ENCODE measurements at regions not wholly inside any gene's neighbourhood (a gene's known extent, or its start where the extent isn't known, plus 50 kb on each side); places are given as distances from the start of the nearest gene placed in this dataset.
"Not testable (repeated sequence)": the region's sequence is repeated elsewhere in the genome, so short reads cannot be mapped to it uniquely, and the experiment has no call there.

- H3K4me1 Mint-ChIP-seq, H3K4me3 Mint-ChIP-seq, H3K27me3 Mint-ChIP-seq, DNase-seq, H3K36me3 Mint-ChIP-seq, H3K27ac Mint-ChIP-seq: not testable (repeated sequence)
- peaks cover 27% of the 10 kb centered on the region for H3K9me3 Mint-ChIP-seq
Measured at GRCh38 chr22:11561744-11562143, 3966.2 kb upstream of the OR11H1 start.

GRCh38 chr22:11568837-11569563 is 3959.0 kb upstream of the OR11H1 start:
- not testable (repeated sequence) for H3K4me3 Mint-ChIP-seq, DNase-seq, H3K27ac Mint-ChIP-seq, H3K27me3 Mint-ChIP-seq, H3K4me1 Mint-ChIP-seq, H3K36me3 Mint-ChIP-seq
- peaks cover 37% of the 10 kb centered on the region for H3K9me3 Mint-ChIP-seq

DNA sequence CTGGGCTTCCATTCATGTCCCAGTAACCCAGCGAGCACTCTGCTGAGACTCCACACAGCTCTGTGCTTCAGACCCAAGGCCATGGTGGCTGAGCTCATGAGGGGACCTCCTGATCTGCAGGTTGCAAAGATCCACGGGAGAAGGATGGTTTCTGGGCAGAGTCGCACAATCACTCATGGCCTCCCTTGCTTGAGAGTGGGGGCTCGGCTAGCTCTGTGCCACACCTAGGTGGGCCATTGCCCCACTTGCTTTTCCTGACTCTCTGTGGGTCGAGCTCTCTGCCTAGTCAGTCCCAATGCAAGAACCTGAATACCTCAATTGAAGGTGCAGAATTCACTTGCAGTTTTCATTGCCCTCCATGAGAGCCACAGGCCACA is 3958.4 kb upstream of the OR11H1 start:
- H3K36me3 Mint-ChIP-seq, H3K27ac Mint-ChIP-seq, H3K4me1 Mint-ChIP-seq, DNase-seq, H3K4me3 Mint-ChIP-seq, H3K27me3 Mint-ChIP-seq: not testable (repeated sequence)
- H3K9me3 Mint-ChIP-seq: peaks cover 40% of the 10 kb centered on the region

GRCh38 chr22:11573154-11573553 is 3954.8 kb upstream of the OR11H1 start:
- not testable (repeated sequence) for H3K27me3 Mint-ChIP-seq, H3K27ac Mint-ChIP-seq, H3K4me1 Mint-ChIP-seq, H3K36me3 Mint-ChIP-seq, H3K4me3 Mint-ChIP-seq, DNase-seq
- peaks cover 48% of the 10 kb centered on the region for H3K9me3 Mint-ChIP-seq

- H3K36me3 Mint-ChIP-seq, H3K27me3 Mint-ChIP-seq, H3K27ac Mint-ChIP-seq, DNase-seq, H3K4me1 Mint-ChIP-seq, H3K4me3 Mint-ChIP-seq: not testable (repeated sequence)
- H3K9me3 Mint-ChIP-seq: peaks cover 51% of the 10 kb centered on the region
Measured at GRCh38 chr22:11574231-11574630, 3953.8 kb upstream of the OR11H1 start.

DNA sequence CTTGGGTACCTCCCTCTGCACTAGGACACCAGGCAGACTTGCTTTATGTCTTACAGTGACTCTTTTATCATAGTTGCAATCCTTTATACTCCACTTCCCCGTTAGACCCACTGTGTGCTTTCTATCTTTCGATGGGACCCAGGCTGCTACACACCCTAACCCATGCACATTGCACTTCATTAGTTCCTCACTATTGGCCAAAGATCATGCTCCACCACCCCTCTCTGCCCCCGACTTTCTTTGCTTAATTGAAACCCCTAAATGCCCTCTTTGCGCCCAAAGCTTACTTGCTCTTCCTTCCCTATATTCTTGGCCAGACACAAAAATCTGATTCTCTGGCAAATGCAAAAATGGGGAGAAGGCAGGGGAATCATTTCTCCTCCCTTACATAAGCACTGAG is 3953.3 kb upstream of the OR11H1 start:
- not testable (repeated sequence) for H3K36me3 Mint-ChIP-seq, H3K4me1 Mint-ChIP-seq
- H3K9me3 Mint-ChIP-seq: peaks cover 51% of the 10 kb centered on the region

GRCh38 chr22:11576740-11577139 is 3951.3 kb upstream of the OR11H1 start:
- DNase-seq, H3K4me3 Mint-ChIP-seq, H3K36me3 Mint-ChIP-seq, H3K27ac Mint-ChIP-seq, H3K4me1 Mint-ChIP-seq, H3K27me3 Mint-ChIP-seq: not testable (repeated sequence)
- H3K9me3 Mint-ChIP-seq: peaks cover 53% of the 10 kb centered on the region

More for the DNA sequence above, 3953.3 kb upstream of the OR11H1 start:
- H3K4me3 Mint-ChIP-seq, DNase-seq, H3K27ac Mint-ChIP-seq, H3K27me3 Mint-ChIP-seq: not testable (repeated sequence)

GRCh38 chr22:11578115-11578514 is 3949.9 kb upstream of the OR11H1 start:
- H3K4me3 Mint-ChIP-seq, H3K27me3 Mint-ChIP-seq, H3K36me3 Mint-ChIP-seq, H3K4me1 Mint-ChIP-seq, H3K27ac Mint-ChIP-seq, DNase-seq: not testable (repeated sequence)
- peaks cover 51% of the 10 kb centered on the region for H3K9me3 Mint-ChIP-seq

GRCh38 chr22:11578551-11578950 is 3949.4 kb upstream of the OR11H1 start:
- H3K4me1 Mint-ChIP-seq, H3K4me3 Mint-ChIP-seq, H3K27me3 Mint-ChIP-seq, DNase-seq, H3K27ac Mint-ChIP-seq, H3K36me3 Mint-ChIP-seq: not testable (repeated sequence)
- peaks cover 52% of the 10 kb centered on the region for H3K9me3 Mint-ChIP-seq

- not testable (repeated sequence) for H3K27me3 Mint-ChIP-seq, H3K4me3 Mint-ChIP-seq, H3K4me1 Mint-ChIP-seq, H3K36me3 Mint-ChIP-seq, H3K27ac Mint-ChIP-seq, DNase-seq
- H3K9me3 Mint-ChIP-seq: peaks cover 37% of the 10 kb centered on the region
Measured at GRCh38 chr22:11582048-11582447, 3945.9 kb upstream of the OR11H1 start.

DNA sequence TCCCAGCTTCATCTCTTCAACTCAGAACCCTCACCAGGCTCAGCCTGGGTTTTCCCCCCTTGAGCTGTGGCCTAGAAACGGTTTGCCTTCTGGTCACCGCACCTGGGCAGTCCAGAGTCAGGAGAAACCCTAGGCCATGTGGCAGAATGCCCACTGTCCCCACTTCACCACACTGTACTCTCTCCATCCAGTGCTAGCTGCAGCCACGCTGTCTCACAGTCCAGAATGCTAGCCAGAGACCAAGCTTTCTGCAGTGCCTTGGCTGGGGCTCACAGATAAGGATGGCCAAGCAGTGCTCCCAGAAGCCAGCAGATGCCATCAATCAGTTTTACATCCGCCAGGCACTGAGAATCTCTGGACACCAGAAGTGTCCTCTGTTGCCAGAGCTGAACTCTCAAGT is 3943.8 kb upstream of the OR11H1 start:
- not testable (repeated sequence) for DNase-seq, H3K4me3 Mint-ChIP-seq, H3K27ac Mint-ChIP-seq, H3K36me3 Mint-ChIP-seq, H3K27me3 Mint-ChIP-seq, H3K4me1 Mint-ChIP-seq
- H3K9me3 Mint-ChIP-seq: peaks cover 31% of the 10 kb centered on the region

GRCh38 chr22:11594552-11594951 is 3933.4 kb upstream of the OR11H1 start:
- not testable (repeated sequence) for H3K27me3 Mint-ChIP-seq, H3K4me1 Mint-ChIP-seq, H3K36me3 Mint-ChIP-seq, DNase-seq, H3K27ac Mint-ChIP-seq, H3K4me3 Mint-ChIP-seq
- peaks cover 47% of the 10 kb centered on the region for H3K9me3 Mint-ChIP-seq

DNA sequence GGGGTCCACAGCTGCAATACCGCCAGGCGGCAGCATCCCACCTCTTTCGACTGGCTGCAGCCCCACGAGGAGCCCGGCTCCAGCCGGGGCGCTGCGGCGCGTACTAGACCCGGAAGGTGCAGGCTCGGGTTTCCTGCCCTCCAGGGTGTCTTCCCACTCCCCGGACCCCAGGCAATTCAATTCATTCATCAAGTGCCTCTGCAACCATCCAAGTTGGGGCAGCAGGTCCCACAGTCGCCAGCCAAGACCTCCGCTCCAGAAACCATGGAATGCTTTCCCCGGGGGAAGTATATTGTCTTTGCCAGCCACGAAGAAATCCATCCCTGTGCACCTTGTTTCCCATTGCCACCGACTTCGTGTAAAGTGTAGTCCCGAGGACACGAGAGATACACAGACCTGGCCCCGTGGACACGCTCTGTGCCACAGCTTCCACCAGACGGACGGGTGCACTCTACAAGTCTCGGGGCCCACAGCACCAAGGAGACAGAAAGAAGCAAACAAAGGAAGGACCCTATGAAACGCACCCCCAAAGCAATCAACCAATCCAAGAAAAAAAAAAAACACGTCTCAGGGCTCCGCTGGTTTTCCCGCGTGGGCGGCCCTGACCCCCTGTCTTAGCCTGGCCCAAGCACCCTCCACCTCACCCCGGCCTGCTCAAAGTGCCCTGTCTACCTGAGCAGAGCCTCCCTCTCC is 3930.2 kb upstream of the OR11H1 start:
- not testable (repeated sequence) for H3K4me1 Mint-ChIP-seq, H3K36me3 Mint-ChIP-seq, H3K4me3 Mint-ChIP-seq, H3K27me3 Mint-ChIP-seq, DNase-seq, H3K27ac Mint-ChIP-seq
- peaks cover 34% of the 10 kb centered on the region for H3K9me3 Mint-ChIP-seq

GRCh38 chr22:11598492-11599440 is 3929.2 kb upstream of the OR11H1 start:
- peaks cover 27% of the 10 kb centered on the region for H3K9me3 Mint-ChIP-seq
- H3K4me3 Mint-ChIP-seq: no peak overlapping the region
- no peaks in the 10 kb centered on the region for H3K4me1 Mint-ChIP-seq
- no peak for DNase-seq
- H3K36me3 Mint-ChIP-seq: peaks cover 2% of the 10 kb centered on the region
- no peak overlapping the region for H3K27ac Mint-ChIP-seq
- H3K27me3 Mint-ChIP-seq: no peaks in the 10 kb centered on the region

DNA sequence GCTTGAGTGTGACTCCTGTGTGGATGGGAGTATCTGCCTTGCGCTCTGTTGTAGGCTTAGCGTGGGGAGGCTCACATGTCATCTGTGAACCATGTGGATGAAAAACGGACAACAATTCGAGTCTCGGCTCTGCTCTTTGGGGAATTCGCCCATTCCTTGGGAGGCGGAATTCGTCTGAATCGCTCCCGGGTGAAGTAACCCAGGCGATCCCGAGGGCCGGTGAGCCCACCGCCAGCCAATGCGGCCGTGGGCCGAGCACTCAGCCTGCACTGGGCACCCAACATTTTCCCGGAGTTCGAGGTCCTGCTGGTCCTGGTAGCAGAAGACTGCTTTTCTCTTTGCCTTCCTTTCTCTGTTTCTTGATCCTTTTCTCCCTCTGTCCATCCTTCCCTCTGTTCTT is 3928.5 kb upstream of the OR11H1 start:
- not testable (repeated sequence) for H3K27me3 Mint-ChIP-seq, H3K27ac Mint-ChIP-seq, H3K36me3 Mint-ChIP-seq, H3K4me1 Mint-ChIP-seq, H3K4me3 Mint-ChIP-seq, DNase-seq
- H3K9me3 Mint-ChIP-seq: peaks cover 27% of the 10 kb centered on the region
